B cell (primary cell): ENCODE measurements at regions not wholly inside any gene's neighbourhood (a gene's known extent, or its start where the extent isn't known, plus 50 kb on each side); places are given as distances from the start of the nearest gene placed in this dataset.

Experiments used
- ATAC-seq: fragments of 200-7000 bp; cut with Tn5 transposase; one replicate; pipeline ENCODE4 v1.10.0; 2021; ENCODE audit warnings: low read depth, mild to moderate bottlenecking, moderate number of reproducible peaks, moderate library complexity
- CTCF ChIA-PET: fragments of 350-600 bp; sonication (Branson Sonifier 250); formaldehyde crosslinking; loops from one replicate; lab custom pipeline; 2021; ENCODE audit warnings: antibody characterized with exemption, inconsistent platforms; lab: Charles Lee
- POLR2A ChIA-PET: fragments of 350-600 bp; sonication (Branson Sonifier 250); formaldehyde crosslinking; loops from one replicate; lab custom pipeline; 2021; ENCODE audit warnings: antibody characterized with exemption; lab: Charles Lee
- DNase-seq: peaks from one replicate; pipeline ENCODE4 v3.0.0; 2013
- H2AFZ ChIP-seq: 2 replicates; pipeline ENCODE4 v1.6.1; 2012; ENCODE audit warnings: mild to moderate bottlenecking, low read depth, low read length; ENCODE audit not compliant: insufficient read depth, poor library complexity, severe bottlenecking
- H3K27ac ChIP-seq, 2 donors: 1 replicate in 1 of 2; 2 replicates in 1 of 2; pipeline ENCODE4 v1.5.1; 2012 to 2013; ENCODE audit warnings: low read length in 2 of 2, mild to moderate bottlenecking in 2 of 2, moderate library complexity in 1 of 2
- H3K27me3 ChIP-seq, 4 experiments: fragments of 200-600 bp in 1 of 4; sonication (generic) in 1 of 4; replicated peaks in 1 of 4; 1 replicate in 2 of 4; 2 replicates in 2 of 4; pipeline versions ENCODE4 v1.6.1 to v1.7.0; 2013 to 2016; ENCODE audit warnings: low read length in 3 of 4, mild to moderate bottlenecking in 2 of 4, mixed read lengths in 1 of 4, moderate library complexity in 1 of 4; ENCODE audit not compliant: insufficient read depth in 4 of 4, control insufficient read depth in 3 of 4; ENCODE audit errors: control extremely low read depth in 1 of 4
- H3K36me3 ChIP-seq, 2 experiments: replicated peaks in 1 of 2; 1 replicate in 1 of 2; 2 replicates in 1 of 2; pipeline versions ENCODE4 v1.6.1 to v1.7.1; 2013; ENCODE audit warnings: low read length in 1 of 2; ENCODE audit not compliant: insufficient read depth in 2 of 2, control insufficient read depth in 1 of 2; ENCODE audit errors: control extremely low read depth in 1 of 2, extremely low read depth in 1 of 2
- H3K4me1 ChIP-seq, 2 donors: fragments of 200-600 bp in 1 of 2; sonication (generic) in 1 of 2; 1 replicate in 1 of 2; 2 replicates in 1 of 2; pipeline versions ENCODE4 v1.5.1 to v1.6.1; 2013 to 2017; ENCODE audit warnings: low read length in 2 of 2; ENCODE audit not compliant: control insufficient read depth in 2 of 2, insufficient read depth in 2 of 2
- H3K4me2 ChIP-seq: replicated peaks from 2 replicates; pipeline ENCODE3; 2012; ENCODE audit warnings: mild to moderate bottlenecking, low read depth, low read length; ENCODE audit not compliant: poor library complexity, severe bottlenecking
- H3K4me3 ChIP-seq, 5 experiments: fragments of 200-600 bp in 1 of 5; sonication (generic) in 1 of 5; 1 replicate in 3 of 5; 2 replicates in 2 of 5; pipeline versions ENCODE4 v1.5.1 to v1.7.0; 2011 to 2016; ENCODE audit warnings: low read length in 4 of 5, mild to moderate bottlenecking in 4 of 5, low read depth in 2 of 5, control low read depth in 1 of 5, moderate library complexity in 1 of 5; ENCODE audit not compliant: insufficient read depth in 1 of 5; ENCODE audit errors: control extremely low read depth in 1 of 5, extremely low read depth in 1 of 5
- H3K79me2 ChIP-seq: fragments of 200-600 bp; sonication (generic); one replicate; pipeline ENCODE4 v1.6.0; 2016; ENCODE audit warnings: low read length; ENCODE audit not compliant: control insufficient read depth, insufficient read depth
- H3K9ac ChIP-seq: fragments of 200-600 bp; sonication (generic); 2 replicates; pipeline ENCODE4 v1.6.1; 2017; ENCODE audit warnings: mild to moderate bottlenecking, low read length, moderate library complexity
- H3K9me3 ChIP-seq, 3 donors: one replicate each; pipeline versions ENCODE4 v1.6.1 to v1.7.1; 2013; ENCODE audit warnings: low read length in 2 of 3; ENCODE audit not compliant: control insufficient read depth in 2 of 3, insufficient read depth in 1 of 3; ENCODE audit errors: control extremely low read depth in 1 of 3
- H4K20me1 ChIP-seq: 2 replicates; pipeline ENCODE4 v1.6.0; 2012; ENCODE audit warnings: mild to moderate bottlenecking, low read length; ENCODE audit not compliant: insufficient read depth, control insufficient read depth, poor library complexity, severe bottlenecking
- H3K27ac Mint-ChIP-seq: one replicate; pipeline ENCODE4 v1.8.0; 2021; ENCODE audit warnings: mixed read lengths
- H3K27me3 Mint-ChIP-seq: one replicate; pipeline ENCODE4 v1.8.0; 2021; ENCODE audit warnings: mixed read lengths
- H3K4me1 Mint-ChIP-seq: one replicate; pipeline ENCODE4 v1.8.0; 2021; ENCODE audit warnings: mixed read lengths
- H3K4me3 Mint-ChIP-seq: one replicate; pipeline ENCODE4 v1.8.0; 2021; ENCODE audit warnings: mixed read lengths
- H3K9me3 Mint-ChIP-seq: one replicate; pipeline ENCODE4 v1.8.0; 2022; ENCODE audit warnings: mixed read lengths; ENCODE audit not compliant: insufficient read depth
- CTCF ChIP-seq: fragments of 200-600 bp; IDR thresholded peaks from one replicate; pipeline ENCODE4 v1.8.0; 2022; ENCODE audit warnings: antibody characterized with exemption, mild to moderate bottlenecking
- EZH2 ChIP-seq: IDR thresholded peaks from 2 replicates; pipeline ENCODE4 v1.6.1; 2012; ENCODE audit warnings: borderline replicate concordance, low read depth, mild to moderate bottlenecking, moderate library complexity, low read length; ENCODE audit not compliant: insufficient read depth, poor library complexity, severe bottlenecking
- WGBS: methylation state at CpG from one replicate; pipeline ENCODE4 v1.1.5; 2013; ENCODE audit warnings: missing lambda C conversion rate; ENCODE audit not compliant: insufficient coverage; 5-methylcytosine and 5-hydroxymethylcytosine counted together
- intact Hi-C: fragments of 100-400 bp; cut with micrococcal nuclease; formaldehyde crosslinking; loops from one replicate; pipeline ENCODE4 v1.10.0; 2022

GRCh38 chr7:132672200-132672990 lies 96.1 kb upstream of the PLXNA4 start:
- H4K20me1 ChIP-seq = no peaks in the 10 kb centered on the region
- H3K36me3 ChIP-seq = no peaks in the 10 kb centered on the region
- no peaks in the 10 kb centered on the region for H3K27me3 ChIP-seq
- no peaks in the 10 kb centered on the region for H3K9me3 Mint-ChIP-seq
- DNase-seq (no peak), ATAC-seq (no peak)
- CTCF ChIA-PET = no interaction called here
- H3K4me3 Mint-ChIP-seq = no peak overlapping the region
- no peak overlapping the region for H3K4me3 ChIP-seq
- no peaks in the 10 kb centered on the region for H3K4me1 ChIP-seq
- intact Hi-C loops = no loop called here
- peaks cover 0 to 4% (median 0%) of the 10 kb centered on the region in 3 donors for H3K9me3 ChIP-seq
- H3K4me1 Mint-ChIP-seq = no peaks in the 10 kb centered on the region
- POLR2A ChIA-PET = no interaction called here
- peaks cover 5% of the 10 kb centered on the region for H3K27me3 Mint-ChIP-seq
- H3K9ac ChIP-seq = no peak overlapping the region
- H3K4me2 ChIP-seq = no peak overlapping the region
- H3K27ac Mint-ChIP-seq = no peak overlapping the region
- 87% methylated on average over 7 of the region's 9 CpGs for WGBS
- no peak overlapping the region for H3K27ac ChIP-seq
- no peak overlapping the region for H2AFZ ChIP-seq
- H3K79me2 ChIP-seq = no peaks in the 10 kb centered on the region
- no peak for TF ChIP-seq EZH2
- TF ChIP-seq CTCF = no peak

GRCh38 chr7:132666774-132667172 lies 90.5 kb upstream of the PLXNA4 start:
- no peaks in the 10 kb centered on the region for H3K9me3 Mint-ChIP-seq
- no peak overlapping the region for H3K9ac ChIP-seq
- no peaks in the 10 kb centered on the region for H3K36me3 ChIP-seq
- H4K20me1 ChIP-seq = no peaks in the 10 kb centered on the region
- no peak overlapping the region for H3K4me3 ChIP-seq
- H3K9me3 ChIP-seq = no peaks in the 10 kb centered on the region
- ChIA-PET POLR2A (no interaction called here), CTCF (interaction anchor here (0.6 to 1.2 kb wide), 2 partner anchors 9 to 1020 kb away, joined by 3 read pairs; no protein-coding TSS in a partner anchor)
- no peak for ATAC-seq
- no peak overlapping the region for H2AFZ ChIP-seq
- TF ChIP-seq EZH2 (no peak), CTCF (no peak)
- no peaks in the 10 kb centered on the region for H3K27me3 ChIP-seq
- no peaks in the 10 kb centered on the region for H3K27me3 Mint-ChIP-seq
- intact Hi-C loops = no loop called here
- no peaks in the 10 kb centered on the region for H3K79me2 ChIP-seq
- H3K4me2 ChIP-seq = no peak overlapping the region
- 96% methylated on average over 2 of the region's 2 CpGs for WGBS
- no peak overlapping the region for H3K4me3 Mint-ChIP-seq
- H3K27ac Mint-ChIP-seq = no peak overlapping the region
- no peak overlapping the region for H3K27ac ChIP-seq
- H3K4me1 Mint-ChIP-seq = no peaks in the 10 kb centered on the region
- no peak for DNase-seq
- no peaks in the 10 kb centered on the region for H3K4me1 ChIP-seq
